K562 (cell line): ENCODE measurements at regions not wholly inside any gene's neighbourhood (a gene's known extent, or its start where the extent isn't known, plus 50 kb on each side); places are given as distances from the start of the nearest gene placed in this dataset.

Experiments
- ARNT ChIP-seq, 2 experiments: fragments of 450-650 bp; IDR thresholded peaks; 2 replicates each; pipeline ENCODE4 v1.6.1; 2016; ENCODE audit warnings: mild to moderate bottlenecking in 1 of 2
- ATF1 ChIP-seq, 2 experiments: fragments of 450-650 bp in 1 of 2; IDR thresholded peaks; 2 replicates each; pipeline ENCODE4 v1.6.1; 2016; ENCODE audit warnings: missing compliant biosample characterization in 1 of 2, missing genetic modification characterization in 1 of 2
- BACH1 ChIP-seq: fragments of 200-800 bp; sonication (Bioruptor generic); IDR thresholded peaks from 2 replicates; pipeline ENCODE4 v1.6.1; 2016; ENCODE audit warnings: missing genetic modification characterization, missing compliant biosample characterization
- CHCHD3 ChIP-seq: fragments of 250-450 bp; sonication (Bioruptor Pico); IDR thresholded peaks from 2 replicates; pipeline ENCODE4 v2.1.2; 2022; ENCODE audit warnings: mild to moderate bottlenecking
- FOXA3 ChIP-seq, 2 experiments: fragments of 450-650 bp in 1 of 2; sonication (generic) in 1 of 2; formaldehyde crosslinking; IDR thresholded peaks in 1 of 2; conservative IDR thresholded peaks in 1 of 2; 2 replicates each; pipeline versions ENCODE4 v1.4.0 to v1.8.0; 2020 to 2022; ENCODE audit warnings: mild to moderate bottlenecking in 2 of 2, missing genetic modification reagents in 1 of 2
- JUND ChIP-seq, 2 experiments: IDR thresholded peaks; 2 replicates in 1 of 2; 3 replicates in 1 of 2; pipeline ENCODE4 v1.6.1; 2011; ENCODE audit warnings: borderline replicate concordance in 2 of 2, low read depth in 2 of 2, low read length in 2 of 2, improper control_type of control experiment in 1 of 2, missing biosample characterization in 1 of 2, missing genetic modification characterization in 1 of 2, missing genetic modification reagents in 1 of 2
- KDM1A ChIP-seq, 2 experiments: fragments of 450-650 bp; IDR thresholded peaks; 2 replicates each; pipeline ENCODE4 v1.6.1; 2016; ENCODE audit warnings: mild to moderate bottlenecking in 2 of 2
- KHSRP ChIP-seq: fragments of 450-650 bp; IDR thresholded peaks from 2 replicates; pipeline ENCODE4 v1.6.1; 2017
- KLF6 ChIP-seq: fragments of 250-450 bp; sonication (Bioruptor Pico); IDR thresholded peaks from 2 replicates; pipeline ENCODE4 v1.4.0; 2020; ENCODE audit warnings: mild to moderate bottlenecking, moderate library complexity, borderline replicate concordance
- L3MBTL2 ChIP-seq: fragments of 450-650 bp; IDR thresholded peaks from 2 replicates; pipeline ENCODE4 v1.6.1; 2016; ENCODE audit warnings: mild to moderate bottlenecking, moderate library complexity
- MEF2D ChIP-seq: conservative IDR thresholded peaks from 2 replicates; pipeline ENCODE4 v1.6.1; 2016; ENCODE audit warnings: low read depth, missing genetic modification characterization, missing compliant biosample characterization
- NUFIP1 ChIP-seq: fragments of 450-650 bp; IDR thresholded peaks from 2 replicates; pipeline ENCODE4 v1.6.1; 2018; ENCODE audit not compliant: partially characterized antibody
- PBX2 ChIP-seq, 2 experiments: IDR thresholded peaks in 1 of 2; conservative IDR thresholded peaks in 1 of 2; 2 replicates each; pipeline ENCODE4 v1.6.1; 2016; ENCODE audit warnings: low read depth in 2 of 2, mild to moderate bottlenecking in 1 of 2, missing compliant biosample characterization in 1 of 2, missing genetic modification characterization in 1 of 2, moderate library complexity in 1 of 2
- RAD21 ChIP-seq, 2 experiments: fragments of 250-450 bp in 1 of 2; fragments of 450-650 bp in 1 of 2; sonication (Bioruptor Pico) in 1 of 2; formaldehyde crosslinking in 1 of 2; IDR thresholded peaks in 1 of 2; conservative IDR thresholded peaks in 1 of 2; 2 replicates each; pipeline versions ENCODE4 v1.4.0 to v1.8.0; 2020 to 2022; ENCODE audit warnings: mild to moderate bottlenecking in 2 of 2, moderate library complexity in 1 of 2
- RBM22 ChIP-seq: fragments of 200-400 bp; formaldehyde crosslinking; IDR thresholded peaks from 2 replicates; pipeline ENCODE4 v1.6.1; 2018; ENCODE audit warnings: low read length, low read depth; ENCODE audit not compliant: poor library complexity, severe bottlenecking
- RBM39 ChIP-seq: fragments of 200-400 bp; formaldehyde crosslinking; optimal IDR thresholded peaks from 2 replicates; pipeline ENCODE3; 2018; ENCODE audit warnings: low read depth, low read length
- ZHX1 ChIP-seq: fragments of 150-350 bp; conservative IDR thresholded peaks from 2 replicates; pipeline ENCODE4 v1.6.1; 2014; ENCODE audit warnings: low read length
- ZNF146 ChIP-seq: IDR thresholded peaks from one replicate; pipeline ENCODE4 v1.6.1; 2018; ENCODE audit warnings: missing compliant biosample characterization; ENCODE audit not compliant: unreplicated experiment
- ZNF217 ChIP-seq: sonication (generic); formaldehyde crosslinking; IDR thresholded peaks from 2 replicates; pipeline ENCODE4 v1.8.0; 2022; ENCODE audit warnings: mild to moderate bottlenecking, missing genetic modification reagents
- ZNF224 ChIP-seq: sonication (generic); formaldehyde crosslinking; IDR thresholded peaks from 2 replicates; pipeline ENCODE4 v1.8.0; 2022; ENCODE audit warnings: mild to moderate bottlenecking, missing genetic modification reagents
- ZNF511 ChIP-seq: sonication (generic); formaldehyde crosslinking; IDR thresholded peaks from 2 replicates; pipeline ENCODE4 v1.8.0; 2022; ENCODE audit warnings: mild to moderate bottlenecking, missing genetic modification reagents

- TF ChIP-seq ZNF224 (CRISPR knock-in tag) (no peak), FOXA3 (CRISPR knock-in tag; conservative IDR thresholded peaks at IDR 0.05 in 1 of 2, IDR thresholded peaks at IDR 0.05 in 1 of 2) (peak in 1 of 2 experiments; percentile 39; a peak in 1 of 4 replicates), NUFIP1 (no peak), KDM1A (IDR thresholded peaks at IDR 0.05) (no peak), JUND (IDR thresholded peaks at IDR 0.05; ENCODE audit: borderline replicate concordance, low read depth, low read length) (peak; percentile 36; the same call in 1 of the 2 replicates), JUND (tag; IDR thresholded peaks at IDR 0.05; ENCODE audit: borderline replicate concordance, low read depth, low read length) (no peak), ZNF217 (CRISPR knock-in tag) (no peak), BACH1 (tag) (no peak), RBM39 (no peak), L3MBTL2 (peak; percentile 75; the same call in 1 of the 2 replicates), PBX2 (CRISPR knock-in tag; IDR thresholded peaks at IDR 0.05; ENCODE audit: low read depth) (no peak), PBX2 (tag; conservative IDR thresholded peaks at IDR 0.05; ENCODE audit: low read depth) (peak; percentile 55; the same call in 1 of the 2 replicates), ARNT (IDR thresholded peaks at IDR 0.05) (0 out of 4 replicates have a peak, but pooled peaks of 1 of the 2 experiments have one; percentile 52), KHSRP (no peak), ZHX1 (peak; percentile 81; the same call in 1 of the 2 replicates), RBM22 (no peak), ATF1 (CRISPR knock-in tag; IDR thresholded peaks at IDR 0.05) (no peak), ATF1 (tag; IDR thresholded peaks at IDR 0.05) (peak; percentile 45), KLF6 (CRISPR knock-in tag) (0 out of 2 replicates have a peak, but pooled peaks have one; percentile 40), ZNF146 (CRISPR knock-in tag) (no peak), ZNF511 (CRISPR knock-in tag) (no peak), RAD21 (CRISPR knock-in tag; conservative IDR thresholded peaks at IDR 0.05 in 1 of 2, IDR thresholded peaks at IDR 0.05 in 1 of 2) (peak; percentile 79; a peak in 3 of 4 replicates), MEF2D (tag) (0 out of 2 replicates have a peak, but pooled peaks have one; percentile 51), CHCHD3 (CRISPR knock-in tag) (no peak)
Measured at GRCh38 chr16:79757163-79757562, 156.6 kb upstream of the MAF start (continued).
